GM18508 (cell line): ENCODE measurements at regions not wholly inside any gene's neighbourhood (a gene's known extent, or its start where the extent isn't known, plus 50 kb on each side); places are given as distances from the start of the nearest gene placed in this dataset.

ENCODE experiments used
- ATAC-seq: cut with Tn5 transposase; IDR thresholded peaks from one replicate; pipeline ENCODE4 v1.9.1; 2021; ENCODE audit warnings: moderate number of reproducible peaks; ENCODE audit not compliant: insufficient read depth, unreplicated experiment

DNA sequence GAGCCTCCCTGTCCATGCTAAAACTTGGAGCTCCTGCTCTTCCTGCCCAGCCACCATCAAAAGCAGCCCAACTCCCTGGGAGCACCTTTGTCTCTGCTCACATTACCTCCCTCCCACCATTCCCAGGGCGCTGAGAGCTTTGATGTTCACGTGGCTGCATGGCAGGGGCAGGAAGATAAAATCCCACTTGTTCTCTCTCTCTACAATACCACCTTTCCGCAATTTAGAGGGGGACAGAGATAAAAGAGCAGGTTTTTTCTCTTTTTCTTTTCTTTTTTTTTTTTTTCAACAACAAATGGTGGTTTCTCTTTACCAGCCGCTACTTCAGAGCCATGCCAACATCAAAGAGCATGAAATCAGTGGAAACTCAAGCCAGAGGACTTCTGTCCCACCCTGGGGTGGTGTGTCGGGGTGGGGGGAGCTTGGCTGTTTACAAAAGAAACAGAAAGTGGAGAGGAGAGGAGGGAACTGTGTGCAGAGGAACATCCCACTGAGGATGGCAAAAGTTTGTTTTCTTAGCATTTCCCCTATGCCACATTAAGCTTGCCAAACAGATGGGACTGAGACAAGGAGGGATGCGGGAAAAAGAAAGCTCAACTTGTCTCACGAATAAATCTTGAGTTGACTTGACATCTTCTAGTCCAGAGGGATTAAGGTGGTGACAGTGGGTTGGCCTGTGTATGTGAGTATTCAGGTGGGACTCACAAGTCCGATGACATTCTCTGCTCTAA is 103.7 kb upstream of the NUDT4 start:
- no peak for ATAC-seq

DNA sequence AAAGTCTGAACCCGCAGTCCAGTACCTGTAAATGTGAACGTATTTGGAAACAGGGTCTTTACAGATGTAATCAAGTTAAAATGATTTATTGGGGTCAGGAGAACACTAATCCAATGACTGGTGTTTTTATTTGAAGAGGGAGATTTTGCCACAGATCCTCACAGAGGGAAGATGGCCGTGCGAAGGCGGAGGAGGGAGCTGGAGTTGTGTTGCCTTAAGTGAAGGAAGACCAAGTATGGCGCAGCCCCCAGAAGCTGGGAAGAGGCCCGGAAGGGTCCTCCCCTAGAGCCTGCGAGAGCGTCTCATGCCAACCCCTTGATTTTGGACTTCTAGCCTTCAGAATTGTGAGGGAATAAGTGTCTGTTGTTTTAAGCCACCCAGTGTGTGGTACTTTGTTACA is 102.8 kb upstream of the NUDT4 start:
- no peak for ATAC-seq

DNA sequence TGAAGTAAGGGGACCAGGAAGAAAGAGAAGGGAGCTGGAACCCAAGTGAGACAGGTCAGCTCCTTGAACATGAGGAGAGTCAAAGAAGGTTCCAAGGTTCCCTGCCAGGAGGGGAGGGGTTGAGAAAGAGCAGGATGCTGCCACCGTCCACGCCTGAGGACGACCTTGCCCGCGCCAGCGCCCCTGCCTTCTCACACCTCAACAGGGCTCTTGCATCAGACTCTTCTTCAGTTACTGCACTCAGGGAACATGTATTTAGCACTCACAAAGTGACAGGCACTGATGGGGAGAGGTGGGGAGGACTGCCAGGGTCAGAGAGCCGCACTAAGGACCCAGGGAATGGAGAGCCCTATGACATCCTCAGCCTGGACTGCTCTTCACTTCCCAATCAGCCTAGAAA is 102.1 kb upstream of the NUDT4 start:
- no peak for ATAC-seq

DNA sequence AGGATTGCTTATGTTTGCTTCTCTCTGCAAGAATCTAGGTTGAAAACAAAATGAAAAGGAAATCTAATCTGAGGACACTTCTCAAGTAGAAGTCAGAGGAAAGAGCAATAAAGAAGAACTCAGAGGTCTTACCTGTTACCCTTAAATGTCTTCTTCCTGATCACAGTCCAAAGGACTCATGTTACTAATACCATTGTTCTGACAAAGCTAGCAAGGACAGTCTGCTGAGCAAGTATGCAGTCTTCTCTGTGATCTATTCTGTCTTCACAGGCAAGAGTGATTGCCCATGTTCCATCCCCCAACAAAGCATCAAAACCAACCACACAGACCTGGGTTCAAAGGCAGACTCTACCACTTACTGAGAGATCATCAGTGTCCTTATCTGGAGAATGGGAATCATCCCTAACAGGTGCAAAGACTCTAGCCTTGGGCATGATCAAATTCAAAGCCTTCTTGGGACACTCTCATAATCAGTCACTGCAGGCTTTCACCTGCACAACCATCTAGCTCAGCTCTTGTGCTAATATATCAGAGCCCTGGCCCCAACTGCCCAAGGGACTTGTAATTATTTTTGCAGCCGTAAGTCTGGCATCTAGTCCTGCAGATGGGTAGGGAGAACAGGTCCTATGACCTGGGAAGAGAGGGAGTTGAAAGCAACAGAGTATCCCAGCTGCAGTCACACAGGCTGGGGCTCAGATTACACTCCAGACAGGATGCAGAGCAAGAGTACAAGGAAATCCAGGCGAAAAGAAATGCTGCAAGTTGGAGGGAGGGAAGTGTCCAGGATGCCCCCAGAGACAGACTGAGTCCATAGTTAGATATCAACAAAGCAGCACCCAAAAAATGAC is 97.9 kb upstream of the NUDT4 start:
- ATAC-seq, result no peak

DNA sequence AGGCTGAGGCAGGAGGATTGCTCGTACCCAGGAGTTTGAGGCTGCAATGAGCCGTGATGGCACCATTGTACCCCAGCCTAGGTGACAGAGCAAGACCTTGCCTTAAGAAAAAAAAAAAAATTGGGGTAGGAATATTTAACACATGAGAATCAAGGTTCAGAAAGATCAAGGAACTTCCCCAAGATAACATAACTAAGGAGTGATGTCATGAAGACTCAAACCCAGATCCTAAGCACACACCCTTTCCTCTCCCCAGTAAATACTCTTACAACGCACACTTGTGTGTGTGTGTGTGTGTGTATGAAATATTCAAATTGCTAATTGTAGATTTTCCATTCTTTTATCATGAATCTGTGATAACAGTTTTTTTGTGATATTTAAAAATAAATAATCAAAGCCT is 90.6 kb upstream of the NUDT4 start:
- no peak for ATAC-seq

DNA sequence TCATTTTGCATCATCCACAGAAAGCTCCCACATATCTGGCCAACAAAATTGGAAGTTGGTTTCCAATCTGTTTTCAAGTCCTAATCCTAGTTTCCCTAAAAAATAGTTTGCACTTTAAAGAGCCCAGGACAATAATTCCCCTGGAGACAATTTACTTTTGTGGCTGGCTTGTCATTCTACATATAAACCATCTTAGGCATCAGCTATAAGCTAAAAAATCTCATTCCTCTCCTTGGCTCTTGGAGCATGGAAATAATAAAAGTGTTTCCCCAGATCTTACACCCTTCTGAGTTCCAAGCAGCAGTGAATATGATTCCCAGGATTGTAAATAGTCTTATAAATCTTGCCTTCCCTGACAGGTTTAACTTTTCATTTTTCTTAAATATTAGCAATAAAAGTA is 89.1 kb upstream of the NUDT4 start:
- ATAC-seq, result no peak

DNA sequence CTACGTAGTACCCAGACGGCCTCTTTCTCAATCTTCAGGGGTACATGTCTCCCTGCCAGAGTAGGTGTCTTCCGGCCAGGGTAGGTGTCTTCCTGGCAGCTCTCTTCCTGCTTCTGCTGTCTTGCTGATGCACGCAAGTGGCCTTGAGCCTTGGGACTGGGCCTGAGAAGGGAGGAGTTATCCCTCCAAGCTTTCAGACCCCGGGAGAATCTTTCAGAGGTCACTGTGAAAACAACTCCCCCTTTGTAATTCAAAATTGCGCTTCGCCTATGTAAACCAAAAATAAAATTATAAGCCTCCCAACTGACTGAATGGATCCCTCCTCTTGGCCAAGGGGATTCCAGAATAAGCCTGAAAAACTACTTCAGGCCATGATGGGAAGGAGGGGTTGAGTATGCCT is 87.3 kb upstream of the NUDT4 start:
- ATAC-seq, result no peak

DNA sequence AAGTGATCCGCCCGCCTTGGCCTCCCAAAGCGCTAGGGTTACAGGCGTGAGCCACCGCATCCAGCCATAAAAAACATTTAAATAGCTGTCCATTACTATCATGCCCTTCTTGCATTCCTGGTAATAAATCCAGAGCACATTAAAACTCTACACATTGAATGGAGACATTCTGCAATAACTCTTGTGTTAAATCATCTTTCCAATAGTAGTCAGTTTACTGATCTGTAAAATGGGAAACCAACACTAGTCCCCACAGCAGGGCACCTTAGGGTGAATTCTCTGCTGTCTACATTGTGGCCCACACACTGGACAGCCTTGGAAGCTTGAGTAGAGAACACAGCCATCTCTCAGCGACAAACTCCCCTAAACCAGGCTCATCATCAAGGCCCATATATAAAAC is 85.5 kb upstream of the NUDT4 start:
- ATAC-seq, result no peak

DNA sequence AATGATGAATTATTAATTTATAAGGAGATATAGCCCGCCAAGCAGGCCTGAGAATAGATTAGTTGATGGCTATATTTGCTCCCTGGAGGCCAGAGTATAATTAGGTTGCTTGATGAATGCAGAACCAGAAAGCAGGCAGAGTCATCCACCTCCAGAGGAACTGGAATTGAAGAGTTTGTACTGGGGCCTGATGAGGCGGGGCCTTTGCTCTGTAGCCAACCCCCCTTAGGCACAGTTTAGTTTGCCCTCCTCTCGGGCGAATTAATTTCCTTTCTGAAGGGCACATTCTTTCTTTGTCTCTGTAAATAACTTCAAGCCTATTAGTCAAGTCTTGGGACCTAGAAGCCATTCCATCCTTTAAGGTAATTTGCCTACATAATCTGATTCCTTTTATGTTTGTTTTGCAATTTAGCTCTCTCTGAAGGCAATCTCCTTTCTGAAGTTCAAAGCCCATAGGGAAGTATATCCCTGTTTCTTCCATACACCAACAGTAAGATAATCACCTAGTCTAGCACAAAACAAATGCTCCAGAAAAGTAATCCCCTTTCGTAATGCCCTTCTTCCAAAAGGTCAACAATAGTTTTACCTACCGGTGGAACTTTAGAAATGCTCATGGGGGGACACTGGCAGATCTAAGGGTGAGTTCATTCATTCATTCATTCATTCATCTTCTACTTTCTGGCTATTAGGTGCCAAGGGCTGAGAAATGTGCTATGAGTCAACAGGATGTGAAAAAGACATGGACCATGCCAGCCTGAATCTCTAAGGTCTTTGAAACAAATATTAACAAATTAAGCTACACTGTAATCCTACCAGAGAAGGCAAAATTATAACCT is 84.8 kb upstream of the NUDT4 start:
- ATAC-seq, result no peak

DNA sequence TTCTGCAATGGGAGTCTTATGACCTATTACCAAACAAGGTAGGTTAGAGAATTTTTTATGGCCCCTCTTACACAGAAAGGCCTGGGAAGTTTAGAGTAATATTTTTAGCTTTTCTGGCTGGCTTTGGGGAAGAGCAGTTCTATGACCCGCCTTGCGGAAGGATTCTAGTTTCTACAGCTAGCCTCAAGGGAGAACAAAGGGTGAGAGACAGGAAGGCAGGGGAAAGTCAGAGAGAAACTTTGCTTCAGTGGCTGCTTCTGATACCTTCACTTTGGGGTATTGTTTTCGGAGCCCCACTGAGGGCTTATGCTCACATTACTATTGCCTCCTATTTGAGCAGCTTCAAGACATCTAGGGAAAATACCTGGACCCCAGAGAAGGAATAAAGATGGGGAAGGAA is 80.7 kb upstream of the NUDT4 start:
- no peak for ATAC-seq

DNA sequence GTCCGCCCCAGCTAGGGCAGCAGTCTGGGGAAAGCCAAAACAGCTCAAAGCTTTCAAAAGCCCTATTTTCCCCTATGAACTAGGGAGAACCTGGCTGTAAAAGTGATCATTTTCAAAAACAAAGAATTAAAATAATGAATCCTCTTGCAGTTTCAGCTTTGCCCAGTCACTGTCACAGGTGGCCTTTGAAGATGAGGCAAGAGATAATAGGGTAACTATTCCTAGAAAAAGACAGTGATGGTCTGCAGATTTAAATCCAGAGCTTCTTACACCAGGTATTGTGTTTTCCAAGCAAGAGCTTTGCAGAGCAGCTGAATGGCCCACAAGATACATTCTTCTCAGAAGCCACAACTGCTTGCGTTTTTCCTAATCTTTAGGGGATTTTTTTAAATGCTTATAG is 80.2 kb upstream of the NUDT4 start:
- ATAC-seq, result no peak

DNA sequence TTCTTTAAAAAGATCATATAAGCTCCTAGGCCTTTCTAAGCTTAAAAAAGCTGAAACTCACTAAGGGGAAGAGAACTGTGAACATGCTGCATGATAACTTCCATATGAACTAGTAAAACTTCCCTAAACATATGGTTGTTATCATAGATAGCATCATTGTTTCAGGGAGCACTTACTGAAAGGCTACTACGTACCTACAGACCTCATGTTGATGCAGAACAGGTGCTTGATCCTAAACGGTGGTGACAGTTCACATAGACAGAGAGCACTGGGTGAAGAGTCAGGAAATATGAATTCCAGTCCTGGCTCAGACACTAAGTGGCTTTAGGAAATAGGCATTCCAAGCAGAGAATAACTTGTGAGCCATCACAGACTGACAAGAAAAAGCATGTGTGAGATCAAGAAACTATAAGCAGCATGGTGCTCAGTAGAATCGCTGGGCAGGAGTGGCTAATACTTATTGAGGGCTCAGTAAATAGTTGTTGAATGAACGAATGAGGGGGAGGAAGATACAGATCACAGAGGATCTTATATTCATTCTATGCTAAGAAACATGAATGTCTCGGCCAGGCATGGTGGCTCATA is 78.4 kb upstream of the NUDT4 start:
- no peak for ATAC-seq

DNA sequence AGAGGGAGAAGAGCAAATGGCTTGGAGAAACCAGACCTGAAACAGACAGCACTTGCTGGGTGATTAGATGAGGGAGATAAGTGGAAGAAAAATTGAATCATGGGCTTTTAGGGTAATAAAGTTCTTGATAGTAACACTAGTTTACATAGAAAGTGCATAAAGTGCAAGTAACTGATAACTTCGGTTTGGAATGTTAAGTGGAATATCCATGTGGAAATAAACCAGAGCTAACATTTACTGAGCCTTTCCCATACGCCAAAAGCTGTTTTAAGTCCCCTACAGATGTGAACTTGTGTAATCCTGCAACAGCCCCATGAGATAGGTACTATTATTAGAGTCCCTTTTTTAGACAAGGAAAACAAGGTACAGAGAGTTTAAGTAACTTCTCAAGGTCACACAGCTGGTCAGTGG is 77.1 kb upstream of the NUDT4 start:
- no peak for ATAC-seq

DNA sequence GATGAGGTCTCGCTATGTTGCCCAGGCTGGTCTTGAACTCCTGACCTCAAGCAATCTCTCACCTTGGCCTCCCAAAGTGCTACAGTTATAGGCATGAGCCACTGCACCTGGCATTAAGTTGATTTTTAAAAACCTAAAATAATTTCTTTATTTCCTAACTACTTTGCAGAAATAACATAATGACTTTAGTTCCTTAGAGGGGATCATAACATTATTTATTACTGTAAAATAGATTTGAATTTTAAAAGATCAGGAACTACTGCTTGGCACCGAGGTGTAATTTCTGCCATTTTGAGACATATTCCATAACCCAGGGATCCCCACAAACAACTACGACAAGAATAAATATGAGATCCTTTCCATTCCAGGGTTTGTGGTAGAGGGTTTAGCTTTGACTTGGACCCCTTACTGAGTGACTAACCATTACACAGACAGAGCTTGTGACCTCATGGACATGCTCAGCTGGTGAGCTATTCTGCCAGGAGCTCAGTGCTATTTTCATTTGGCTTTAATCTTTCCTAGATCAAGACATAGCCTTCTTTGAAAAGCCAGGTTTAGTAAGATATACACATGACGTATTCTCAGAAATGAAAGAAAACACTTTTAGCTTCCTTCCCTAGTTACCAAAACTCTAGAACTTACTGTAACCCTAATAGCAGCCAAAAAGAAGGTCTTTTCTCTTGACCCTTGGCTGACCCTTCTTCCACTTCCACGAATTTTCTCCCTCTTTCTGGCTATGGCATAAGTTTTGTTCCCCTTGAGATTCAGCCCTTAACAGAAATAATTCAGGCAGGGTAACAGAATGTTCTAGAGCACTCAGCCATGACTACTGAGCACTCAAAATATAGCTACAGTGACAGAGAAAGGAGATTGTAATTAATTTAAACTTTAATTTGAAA is 75.1 kb upstream of the NUDT4 start:
- ATAC-seq, result no peak

DNA sequence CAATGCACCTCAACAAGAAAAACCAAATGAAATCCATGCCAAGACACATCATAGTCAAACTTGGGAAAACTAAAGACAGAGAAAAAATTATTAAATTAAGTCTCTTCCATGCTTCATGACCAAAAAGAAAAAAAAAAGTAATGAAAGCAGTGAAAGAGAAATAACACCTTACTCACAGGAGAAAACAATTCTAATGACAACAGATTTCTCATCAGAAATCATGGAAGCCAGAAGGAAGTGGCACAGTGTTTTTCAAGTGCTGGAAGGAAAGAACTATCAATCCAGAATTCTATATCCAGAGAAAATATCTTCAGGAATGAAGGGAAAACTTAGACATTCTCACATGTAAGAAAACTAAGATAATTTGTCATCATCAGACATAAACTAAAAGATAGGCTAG is 71.1 kb upstream of the NUDT4 start:
- ATAC-seq, result no peak

DNA sequence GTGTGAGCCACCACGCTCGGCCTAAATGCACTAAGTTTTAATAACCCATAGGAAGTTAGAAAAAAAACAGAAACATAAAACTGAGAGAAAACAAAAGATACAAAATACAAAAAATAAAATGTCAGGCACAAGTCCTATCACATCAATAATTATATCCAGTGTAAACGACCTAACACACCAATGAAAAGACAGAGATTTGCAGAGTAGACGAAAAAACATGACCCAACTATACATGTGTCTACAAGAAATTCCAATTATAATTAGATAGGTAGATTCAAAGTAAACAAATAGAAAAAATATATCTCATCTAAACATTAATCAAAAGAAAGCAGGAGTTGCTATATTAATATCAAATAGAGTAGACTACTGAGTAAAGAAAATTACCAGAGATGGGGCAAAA is 69.4 kb upstream of the NUDT4 start:
- ATAC-seq, result no peak

DNA sequence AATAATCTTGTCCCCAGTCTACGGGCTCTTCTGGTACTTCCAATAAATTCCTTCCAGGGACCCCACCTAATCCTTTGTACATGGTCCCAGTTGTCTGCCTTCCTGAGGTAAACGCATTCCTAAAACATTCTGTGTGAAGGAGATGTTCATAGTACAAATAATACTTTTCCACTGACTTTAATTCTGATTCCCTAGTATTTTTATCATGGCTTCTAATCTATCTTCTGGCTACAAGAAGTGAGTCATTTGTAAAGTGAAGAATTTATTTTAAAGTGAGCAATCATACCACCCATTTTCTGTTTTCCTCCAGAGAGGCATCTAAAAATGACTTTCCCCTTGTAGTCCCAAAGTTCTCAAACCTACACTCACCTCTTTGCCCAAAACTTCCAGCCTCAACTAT is 65.9 kb upstream of the NUDT4 start:
- no peak for ATAC-seq

DNA sequence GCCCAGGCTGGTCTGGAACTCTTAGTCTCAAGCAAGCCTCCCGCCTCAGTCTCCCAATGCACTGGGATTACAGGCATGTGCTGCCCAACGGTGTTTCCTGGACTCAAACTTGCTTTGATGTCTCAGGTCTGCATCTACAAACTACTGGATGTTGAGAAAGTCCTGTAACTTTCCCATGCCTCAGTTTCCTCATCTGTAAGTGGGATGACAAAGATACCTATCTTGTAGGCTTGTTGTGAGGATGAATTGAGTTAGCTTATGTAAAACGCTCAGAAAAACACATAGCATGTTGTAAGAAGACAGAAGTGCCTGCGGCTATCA is 63.6 kb upstream of the NUDT4 start:
- ATAC-seq, result no peak

DNA sequence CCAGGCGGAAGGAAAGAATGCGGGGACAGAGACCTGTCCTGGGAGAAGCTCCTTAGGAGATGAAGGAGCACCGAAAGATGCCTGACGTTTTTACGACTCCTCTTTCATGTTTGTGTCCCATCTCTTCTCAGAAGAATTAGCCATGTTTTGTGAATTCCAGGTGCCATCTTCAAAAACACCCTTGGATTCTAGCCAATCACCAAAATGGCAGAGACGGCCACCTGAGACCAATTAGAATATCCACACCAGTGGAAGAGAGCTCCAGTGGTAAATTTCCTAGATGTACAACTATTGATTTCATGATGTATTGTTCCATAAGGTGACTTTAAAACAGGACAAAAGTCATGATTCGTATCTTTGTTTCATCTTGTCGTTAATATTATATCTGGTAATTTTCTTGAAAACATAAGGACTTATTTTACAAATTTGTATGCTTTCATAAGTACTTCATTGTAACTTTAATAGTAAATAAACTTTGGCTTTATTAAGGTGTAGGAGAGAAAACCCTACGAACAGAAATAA is 62.3 kb upstream of the NUDT4 start:
- no peak for ATAC-seq
